B cell (primary cell): ENCODE measurements at regions not wholly inside any gene's neighbourhood (a gene's known extent, or its start where the extent isn't known, plus 50 kb on each side); places are given as distances from the start of the nearest gene placed in this dataset.

Source experiments
- EZH2 ChIP-seq: IDR thresholded peaks from 2 replicates; pipeline ENCODE4 v1.6.1; 2012; ENCODE audit warnings: borderline replicate concordance, low read depth, mild to moderate bottlenecking, moderate library complexity, low read length; ENCODE audit not compliant: insufficient read depth, poor library complexity, severe bottlenecking
- TF ChIP-seq, protein P1 (sequence below): fragments of 200-600 bp; IDR thresholded peaks from one replicate; pipeline ENCODE4 v1.8.0; 2022; ENCODE audit warnings: antibody characterized with exemption, mild to moderate bottlenecking

DNA sequence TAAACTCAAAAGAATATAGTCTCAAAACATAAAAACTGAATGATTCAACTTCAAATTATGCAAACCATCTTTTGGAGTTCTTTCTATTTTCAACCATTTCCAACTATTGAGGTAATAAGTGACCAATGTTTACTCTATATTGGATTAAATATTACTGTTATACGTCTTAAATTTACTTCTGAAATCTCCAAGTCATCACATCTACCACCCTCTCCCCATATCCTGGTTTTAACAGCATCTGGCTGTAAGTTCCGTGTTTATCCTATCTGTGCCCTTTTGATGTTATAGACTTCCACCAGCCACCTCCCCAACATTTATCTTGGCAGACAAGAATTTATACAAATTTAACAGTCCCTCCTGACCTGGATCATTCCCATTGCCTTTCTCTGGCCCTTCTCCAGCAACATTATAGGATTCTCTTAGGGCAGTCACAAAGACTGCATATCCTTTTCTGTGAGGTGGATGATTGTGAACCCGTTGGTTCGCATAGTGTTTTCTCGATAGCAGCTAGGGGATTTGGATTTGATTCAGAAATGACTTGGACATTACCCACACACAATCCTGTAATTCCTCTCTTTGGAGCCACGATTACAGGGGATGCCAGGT, 313.4 kb upstream of the FMN2 start:
- TF ChIP-seq, protein P1, sequence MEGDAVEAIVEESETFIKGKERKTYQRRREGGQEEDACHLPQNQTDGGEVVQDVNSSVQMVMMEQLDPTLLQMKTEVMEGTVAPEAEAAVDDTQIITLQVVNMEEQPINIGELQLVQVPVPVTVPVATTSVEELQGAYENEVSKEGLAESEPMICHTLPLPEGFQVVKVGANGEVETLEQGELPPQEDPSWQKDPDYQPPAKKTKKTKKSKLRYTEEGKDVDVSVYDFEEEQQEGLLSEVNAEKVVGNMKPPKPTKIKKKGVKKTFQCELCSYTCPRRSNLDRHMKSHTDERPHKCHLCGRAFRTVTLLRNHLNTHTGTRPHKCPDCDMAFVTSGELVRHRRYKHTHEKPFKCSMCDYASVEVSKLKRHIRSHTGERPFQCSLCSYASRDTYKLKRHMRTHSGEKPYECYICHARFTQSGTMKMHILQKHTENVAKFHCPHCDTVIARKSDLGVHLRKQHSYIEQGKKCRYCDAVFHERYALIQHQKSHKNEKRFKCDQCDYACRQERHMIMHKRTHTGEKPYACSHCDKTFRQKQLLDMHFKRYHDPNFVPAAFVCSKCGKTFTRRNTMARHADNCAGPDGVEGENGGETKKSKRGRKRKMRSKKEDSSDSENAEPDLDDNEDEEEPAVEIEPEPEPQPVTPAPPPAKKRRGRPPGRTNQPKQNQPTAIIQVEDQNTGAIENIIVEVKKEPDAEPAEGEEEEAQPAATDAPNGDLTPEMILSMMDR, result no peak
- TF ChIP-seq EZH2, result no peak
